HUES64 (cell line): ENCODE measurements at regions not wholly inside any gene's neighbourhood (a gene's known extent, or its start where the extent isn't known, plus 50 kb on each side); places are given as distances from the start of the nearest gene placed in this dataset.

Experiments
- H3K27ac ChIP-seq: 2 replicates; pipeline ENCODE4 v1.7.0; 2013; ENCODE audit warnings: low read depth, low read length, inconsistent platforms
- H3K27me3 ChIP-seq: 2 replicates; pipeline ENCODE4 v1.6.1; 2013; ENCODE audit warnings: mild to moderate bottlenecking, low read length; ENCODE audit not compliant: insufficient read depth
- H3K36me3 ChIP-seq: 2 replicates; pipeline ENCODE4 v1.6.1; 2013; ENCODE audit warnings: mild to moderate bottlenecking, low read length; ENCODE audit not compliant: insufficient read depth
- H3K4me1 ChIP-seq: 2 replicates; pipeline ENCODE4 v1.6.1; 2013; ENCODE audit warnings: mild to moderate bottlenecking, low read length, moderate library complexity; ENCODE audit not compliant: insufficient read depth
- H3K4me3 ChIP-seq: 2 replicates; pipeline ENCODE4 v1.5.1; 2013; ENCODE audit warnings: mild to moderate bottlenecking, low read length, moderate library complexity
- H3K9ac ChIP-seq: 2 replicates; pipeline ENCODE4 v1.6.1; 2013; ENCODE audit warnings: mild to moderate bottlenecking, low read depth, low read length
- H3K9me3 ChIP-seq: 2 replicates; pipeline ENCODE4 v1.6.1; 2013; ENCODE audit warnings: low read depth, low read length; ENCODE audit not compliant: insufficient read depth
- WGBS: fragments of 150-250, 120-280 bp; methylation state at CpG from one replicate; pipeline ENCODE4 v1.1.7; 2013; ENCODE audit warnings: missing lambda C conversion rate; 5-methylcytosine and 5-hydroxymethylcytosine counted together

DNA sequence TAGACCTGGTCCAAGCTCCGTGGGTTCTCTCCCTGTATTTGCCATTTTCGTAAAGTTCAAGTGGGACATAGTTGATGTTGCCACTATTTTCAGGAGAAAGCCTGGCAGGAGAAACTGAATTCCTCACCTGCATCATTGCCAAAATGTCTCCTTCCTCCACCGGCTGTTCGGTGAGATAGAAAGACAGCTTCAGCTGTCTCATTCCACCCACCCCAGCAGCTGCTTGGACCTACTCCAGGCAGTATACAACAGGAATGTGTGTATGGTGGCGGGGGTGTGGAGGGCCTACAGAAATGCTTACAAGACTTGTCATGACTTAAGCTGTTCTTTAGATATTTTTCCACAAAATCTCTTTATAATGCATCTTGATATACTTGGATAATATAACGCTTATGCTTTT, 132.7 kb upstream of the RAP2B start:
- Histone ChIP-seq H3K27ac (no peak overlapping the region), H3K4me3 (no peak overlapping the region), H3K27me3 (no peaks in the 10 kb centered on the region), H3K4me1 (no peaks in the 10 kb centered on the region), H3K9ac (no peak overlapping the region), H3K36me3 (no peaks in the 10 kb centered on the region), H3K9me3 (no peaks in the 10 kb centered on the region)
- WGBS = 91% methylated on average over 4 of the region's 6 CpGs

DNA sequence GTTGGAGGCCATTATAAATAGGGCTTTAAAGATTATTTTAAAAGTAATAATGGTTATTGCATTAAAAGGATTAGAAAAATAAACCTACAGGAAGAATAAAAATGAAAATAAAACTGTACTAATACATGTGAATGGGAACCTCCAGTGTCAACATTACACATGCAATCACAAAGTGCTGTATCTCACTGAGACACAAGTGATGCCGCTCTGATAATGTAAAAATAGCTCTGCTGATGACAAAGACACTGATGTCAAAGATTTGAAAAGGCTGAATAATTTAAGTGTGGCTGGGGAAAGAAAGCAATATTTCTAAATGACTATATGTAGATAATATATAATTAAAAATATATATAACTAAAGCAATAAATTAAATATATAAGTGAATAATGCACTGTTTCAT, 129.1 kb upstream of the RAP2B start:
- Histone ChIP-seq H3K4me3 (no peak overlapping the region), H3K9me3 (no peaks in the 10 kb centered on the region), H3K9ac (no peak overlapping the region), H3K27ac (no peak overlapping the region), H3K4me1 (no peaks in the 10 kb centered on the region), H3K36me3 (no peaks in the 10 kb centered on the region), H3K27me3 (no peaks in the 10 kb centered on the region)
- WGBS = 100% methylated on average over 1 of the region's 1 CpG

DNA sequence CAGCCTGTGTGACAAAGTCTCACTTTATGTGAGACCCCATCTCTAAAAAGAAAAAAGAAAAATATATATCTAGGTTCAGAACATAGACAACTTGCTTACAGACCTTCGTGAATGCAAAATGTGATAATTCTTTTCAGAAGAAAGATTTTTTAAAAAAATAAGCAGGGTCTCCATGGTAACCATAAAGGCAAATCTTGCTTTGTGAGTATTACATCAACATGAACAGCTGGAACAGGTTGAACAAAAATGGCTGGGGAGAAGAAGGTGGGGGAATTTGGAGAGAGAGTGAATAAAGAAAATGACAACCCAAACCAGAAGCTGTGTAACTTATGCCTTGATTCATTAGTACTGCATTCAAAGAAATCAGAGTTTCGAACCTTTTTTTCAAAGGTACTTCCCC, 125.2 kb upstream of the RAP2B start:
- no CpG with 5 or more reads among the region's 2 CpGs for WGBS
- no peaks in the 10 kb centered on the region for H3K4me1 ChIP-seq
- H3K27me3 ChIP-seq = no peaks in the 10 kb centered on the region
- no peak overlapping the region for H3K4me3 ChIP-seq
- no peaks in the 10 kb centered on the region for H3K36me3 ChIP-seq
- H3K9me3 ChIP-seq = no peaks in the 10 kb centered on the region
- H3K27ac ChIP-seq = no peak overlapping the region
- H3K9ac ChIP-seq = no peak overlapping the region

DNA sequence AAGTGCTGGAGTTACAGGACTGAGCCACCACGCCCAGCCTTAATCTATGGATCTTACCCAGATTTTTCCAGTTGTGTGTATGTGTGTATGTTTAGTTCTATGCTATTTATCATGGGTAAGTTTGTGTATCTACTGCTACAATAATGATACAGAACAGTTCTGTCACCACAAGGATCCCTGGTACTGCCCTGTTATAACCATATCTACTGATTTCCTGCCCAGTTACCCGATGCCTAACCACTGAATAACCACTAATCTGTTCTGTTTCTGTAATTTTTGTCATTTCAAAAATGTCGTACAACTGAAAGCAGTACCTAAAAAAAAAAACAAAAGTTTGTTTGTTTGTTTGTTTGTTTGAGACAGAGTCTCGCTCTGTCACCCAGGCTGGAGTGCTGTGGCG, 123.7 kb upstream of the RAP2B start:
- Histone ChIP-seq H3K27ac (no peak overlapping the region), H3K4me1 (no peaks in the 10 kb centered on the region), H3K4me3 (no peak overlapping the region), H3K27me3 (no peaks in the 10 kb centered on the region), H3K36me3 (no peaks in the 10 kb centered on the region), H3K9me3 (no peaks in the 10 kb centered on the region), H3K9ac (no peak overlapping the region)
- 96% methylated on average over 5 of the region's 5 CpGs for WGBS

DNA sequence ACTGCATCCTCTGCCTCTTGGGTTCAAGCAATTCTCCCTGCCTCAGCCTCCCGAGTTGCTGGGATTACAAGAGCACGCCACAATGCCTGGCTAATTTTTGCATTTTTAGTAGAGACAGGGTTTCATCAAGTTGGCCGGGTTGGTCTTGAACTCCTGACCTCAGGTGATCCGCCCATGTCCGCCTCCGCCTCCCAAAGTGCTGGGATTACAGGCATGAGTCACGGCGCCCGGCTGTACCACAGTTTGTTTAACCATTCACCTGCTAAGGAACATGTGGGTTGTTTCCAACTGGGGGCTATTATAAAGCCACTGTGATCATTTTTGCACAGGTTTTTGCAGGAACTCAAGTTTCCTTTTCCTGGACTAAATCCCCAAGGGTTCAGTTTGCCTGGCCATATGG, 123.2 kb upstream of the RAP2B start:
- Histone ChIP-seq H3K9ac (no peak overlapping the region), H3K4me3 (no peak overlapping the region), H3K27me3 (no peaks in the 10 kb centered on the region), H3K9me3 (no peaks in the 10 kb centered on the region), H3K27ac (no peak overlapping the region), H3K4me1 (peaks cover 3% of the 10 kb centered on the region; the same call in 1 of the 2 replicates), H3K36me3 (no peaks in the 10 kb centered on the region)
- 92% methylated on average over 9 of the region's 9 CpGs for WGBS

DNA sequence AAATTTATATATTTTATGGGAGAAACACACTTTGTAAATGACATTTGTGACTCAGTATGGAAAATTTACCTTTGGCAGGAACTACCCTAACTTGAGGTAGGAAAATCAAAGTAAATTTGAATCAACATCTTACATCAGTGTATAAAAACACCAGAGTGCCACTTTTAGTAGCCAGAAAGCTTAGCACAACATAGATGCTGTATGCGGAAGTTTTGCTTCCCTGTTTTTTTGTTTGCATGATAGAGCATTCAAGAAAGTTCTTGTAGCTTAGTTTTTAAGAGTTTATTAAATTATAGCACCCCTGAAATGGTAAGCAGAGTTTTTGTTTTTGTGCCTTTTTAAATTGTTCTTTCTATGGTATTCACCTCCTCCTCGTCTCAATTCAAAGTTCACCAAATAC, 120.8 kb upstream of the RAP2B start:
- Histone ChIP-seq H3K4me3 (no peak overlapping the region), H3K27ac (no peak overlapping the region), H3K36me3 (no peaks in the 10 kb centered on the region), H3K9ac (no peak overlapping the region), H3K9me3 (no peaks in the 10 kb centered on the region), H3K27me3 (no peaks in the 10 kb centered on the region), H3K4me1 (peaks cover 4% of the 10 kb centered on the region; the same call in 1 of the 2 replicates)
- WGBS = 100% methylated on average over 1 of the region's 2 CpGs

DNA sequence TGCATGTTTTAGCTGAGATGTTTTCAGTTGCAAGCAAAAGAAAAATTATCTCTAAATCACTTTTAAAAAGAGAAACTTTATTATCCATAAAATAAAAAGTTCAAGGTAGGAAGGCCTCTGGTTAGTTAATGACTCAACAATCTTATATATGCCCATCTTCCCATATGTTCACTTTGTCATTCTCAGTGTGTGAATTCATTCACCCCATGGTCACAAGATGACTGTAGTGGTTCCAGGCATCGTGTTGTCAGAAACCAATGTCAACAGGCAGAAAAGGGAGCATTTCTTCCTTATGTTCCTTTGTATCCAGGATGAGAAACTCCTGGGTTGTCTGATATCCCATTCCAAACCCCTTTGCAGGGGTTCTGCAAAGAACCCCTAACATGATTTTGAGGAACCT, 119.9 kb upstream of the RAP2B start:
- Histone ChIP-seq H3K4me1 (peaks cover 4% of the 10 kb centered on the region; the same call in 1 of the 2 replicates), H3K9me3 (no peaks in the 10 kb centered on the region), H3K36me3 (no peaks in the 10 kb centered on the region), H3K4me3 (no peak overlapping the region), H3K27me3 (no peaks in the 10 kb centered on the region), H3K9ac (no peak overlapping the region), H3K27ac (no peak overlapping the region)
- 96% methylated on average over 1 of the region's 1 CpG for WGBS

DNA sequence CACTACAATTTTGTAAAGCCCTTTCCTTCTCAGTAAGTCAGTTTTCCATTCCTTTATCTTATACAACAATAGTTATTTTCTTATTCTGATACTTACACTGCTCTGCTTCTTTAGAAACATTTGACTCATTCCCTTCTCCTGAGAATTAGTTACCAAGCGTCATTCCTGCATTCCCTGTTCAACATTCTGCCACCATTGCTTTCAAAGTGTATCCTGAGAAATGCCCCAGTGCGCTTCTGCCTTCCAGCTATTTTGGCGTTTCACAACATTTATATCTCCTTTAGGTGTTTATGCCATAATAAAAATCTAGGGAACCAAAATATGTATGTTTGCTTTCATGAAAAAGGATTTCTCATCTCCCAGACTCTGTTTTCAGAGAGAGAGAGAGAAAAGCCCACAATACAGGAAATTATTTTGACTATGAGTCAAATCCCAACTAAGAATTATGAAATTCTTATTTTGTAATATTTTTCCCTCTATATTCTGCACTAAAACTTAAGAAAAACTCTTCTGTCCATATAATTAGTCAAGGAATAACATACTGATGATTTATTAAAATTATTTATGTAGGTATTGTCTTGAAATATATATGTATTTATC, 118.2 kb upstream of the RAP2B start:
- no peak overlapping the region for H3K9ac ChIP-seq
- no peak overlapping the region for H3K4me3 ChIP-seq
- 90% methylated on average over 3 of the region's 3 CpGs for WGBS

DNA sequence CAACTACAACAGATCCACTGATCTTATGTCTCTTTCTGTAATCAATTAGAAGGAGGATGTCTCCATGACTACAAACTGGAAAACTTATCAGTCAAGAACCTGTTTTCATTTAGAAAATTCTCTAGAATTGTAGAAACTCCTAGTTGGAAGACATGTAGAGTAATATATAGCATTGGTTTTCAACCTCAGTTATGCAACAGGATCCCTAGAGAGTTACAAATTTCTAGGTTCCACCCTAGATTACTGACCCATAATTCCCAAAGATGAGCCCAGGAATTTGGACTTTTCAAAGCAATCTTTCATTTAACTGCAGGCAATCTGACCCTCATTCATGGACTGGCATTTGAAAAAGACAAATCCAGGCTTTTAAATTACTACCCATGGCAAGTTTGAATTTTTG, 116.9 kb upstream of the RAP2B start:
- Histone ChIP-seq H3K27ac (no peak overlapping the region), H3K4me3 (no peak overlapping the region), H3K9me3 (no peaks in the 10 kb centered on the region), H3K9ac (no peak overlapping the region), H3K27me3 (no peaks in the 10 kb centered on the region), H3K36me3 (no peaks in the 10 kb centered on the region), H3K4me1 (peaks cover 4% of the 10 kb centered on the region; the same call in 1 of the 2 replicates)

More for the DNA sequence above, 118.2 kb upstream of the RAP2B start:
- H3K36me3 ChIP-seq = no peaks in the 10 kb centered on the region
- peaks cover 4% of the 10 kb centered on the region; the same call in 1 of the 2 replicates for H3K4me1 ChIP-seq
- H3K27ac ChIP-seq = no peak overlapping the region
- H3K9me3 ChIP-seq = no peaks in the 10 kb centered on the region
- H3K27me3 ChIP-seq = no peaks in the 10 kb centered on the region

DNA sequence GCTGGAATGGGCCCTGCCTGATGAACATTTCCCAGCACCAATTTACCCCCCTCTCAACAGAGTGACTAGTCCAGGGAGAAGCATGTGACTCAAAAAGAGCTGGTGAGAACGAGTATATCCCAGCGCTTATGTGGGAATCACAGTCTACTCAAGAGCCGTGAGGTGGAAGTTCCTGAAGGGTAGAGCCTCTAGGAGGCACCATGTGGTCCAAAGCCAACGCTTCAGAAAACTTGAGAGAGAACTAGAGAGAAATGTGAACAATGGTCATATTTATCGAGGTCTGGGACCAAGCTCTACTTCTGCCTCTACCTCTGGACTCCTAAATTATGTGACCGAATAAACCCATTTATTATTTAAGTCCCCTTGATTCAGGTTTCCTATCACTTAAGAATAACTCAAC, 111.0 kb upstream of the RAP2B start:
- H3K36me3 ChIP-seq = no peaks in the 10 kb centered on the region

DNA sequence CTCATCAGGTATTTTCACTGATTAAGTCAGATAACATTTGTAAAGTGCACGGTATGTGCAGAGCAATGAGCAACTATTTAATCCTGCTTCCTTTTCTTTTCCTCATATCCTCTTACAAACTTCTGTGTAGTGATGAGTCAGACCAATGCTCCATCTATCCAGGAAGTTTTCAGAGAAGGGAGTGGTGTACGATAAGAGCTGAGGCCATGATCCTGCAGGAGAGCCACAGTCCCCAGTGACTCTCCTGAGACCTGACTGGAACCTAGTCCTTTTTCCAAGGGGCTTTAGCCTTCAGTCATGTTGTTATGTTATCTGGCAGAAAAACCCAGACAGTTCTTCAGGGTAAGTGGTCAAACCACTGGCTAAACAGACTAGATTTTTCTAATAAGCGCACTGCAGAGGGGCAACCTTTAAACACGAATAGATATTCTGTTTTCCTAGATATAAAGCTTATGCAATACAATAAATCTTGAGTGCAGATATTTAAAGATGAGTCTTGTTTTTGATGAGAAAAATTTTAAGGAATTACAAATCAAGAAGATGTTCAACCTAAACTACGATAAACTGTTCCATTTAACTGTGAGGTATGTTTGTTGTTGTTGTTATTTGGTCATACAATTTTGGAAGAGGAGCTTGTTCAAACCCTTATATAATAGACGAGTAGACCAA, 110.5 kb upstream of the RAP2B start:
- H3K4me1 ChIP-seq = no peaks in the 10 kb centered on the region; the same call in 1 of the 2 replicates
- WGBS = 96% methylated on average over 6 of the region's 6 CpGs
- no peaks in the 10 kb centered on the region for H3K9me3 ChIP-seq
- H3K4me3 ChIP-seq = no peak overlapping the region
- H3K27me3 ChIP-seq = no peaks in the 10 kb centered on the region
- H3K27ac ChIP-seq = no peak overlapping the region
- H3K9ac ChIP-seq = no peak overlapping the region
- H3K36me3 ChIP-seq = no peaks in the 10 kb centered on the region

More for the DNA sequence above, 111.0 kb upstream of the RAP2B start:
- Histone ChIP-seq H3K4me1 (no peaks in the 10 kb centered on the region; the same call in 1 of the 2 replicates), H3K4me3 (no peak overlapping the region), H3K27ac (no peak overlapping the region), H3K27me3 (no peaks in the 10 kb centered on the region), H3K9ac (no peak overlapping the region), H3K9me3 (no peaks in the 10 kb centered on the region)
- WGBS = 93% methylated on average over 6 of the region's 6 CpGs
